CD14-positive monocyte (primary cell): ENCODE measurements at regions not wholly inside any gene's neighbourhood (a gene's known extent, or its start where the extent isn't known, plus 50 kb on each side); places are given as distances from the start of the nearest gene placed in this dataset.

Experiments used
- DNase-seq, 3 donors: peaks; one replicate each; pipeline ENCODE4 v3.0.0-alpha.2; 2011 to 2022
- H2AFZ ChIP-seq: 2 replicates; pipeline ENCODE4 v1.6.0; 2012; ENCODE audit warnings: mild to moderate bottlenecking, low read depth, low read length, inconsistent platforms; ENCODE audit not compliant: insufficient read depth, poor library complexity, severe bottlenecking
- H3K27ac ChIP-seq, 2 donors: 1 replicate in 1 of 2; 2 replicates in 1 of 2; pipeline ENCODE4 v1.5.1; 2012 to 2013; ENCODE audit warnings: low read length in 2 of 2, control low read depth in 1 of 2, inconsistent platforms in 1 of 2, low read depth in 1 of 2, mild to moderate bottlenecking in 1 of 2
- H3K27me3 ChIP-seq, 2 donors: one replicate each; pipeline versions ENCODE4 v1.6.0 to v1.6.1; 2011 to 2013; ENCODE audit warnings: low read length in 2 of 2; ENCODE audit not compliant: control insufficient read depth in 2 of 2, insufficient read depth in 2 of 2
- H3K36me3 ChIP-seq, 2 donors: replicated peaks in 1 of 2; 1 replicate in 1 of 2; 2 replicates in 1 of 2; pipeline versions ENCODE4 v1.5.1 to v1.6.1; 2012 to 2013; ENCODE audit warnings: low read length in 2 of 2, control low read depth in 1 of 2, inconsistent platforms in 1 of 2, mild to moderate bottlenecking in 1 of 2; ENCODE audit not compliant: insufficient read depth in 2 of 2, control insufficient read depth in 1 of 2
- H3K4me1 ChIP-seq, 2 donors: 1 replicate in 1 of 2; 2 replicates in 1 of 2; pipeline versions ENCODE4 v1.5.1 to v1.6.1; 2012 to 2013; ENCODE audit warnings: low read length in 2 of 2, control low read depth in 1 of 2, inconsistent platforms in 1 of 2, mild to moderate bottlenecking in 1 of 2, moderate library complexity in 1 of 2; ENCODE audit not compliant: insufficient read depth in 2 of 2, control insufficient read depth in 1 of 2
- H3K4me2 ChIP-seq: replicated peaks from 2 replicates; pipeline ENCODE3; 2012; ENCODE audit warnings: low read length, moderate library complexity, mild to moderate bottlenecking; ENCODE audit not compliant: poor library complexity, severe bottlenecking; ENCODE audit errors: extremely low read depth
- H3K4me3 ChIP-seq, 3 experiments: fragments of 200-600 bp in 1 of 3; sonication (generic) in 1 of 3; replicated peaks in 1 of 3; 1 replicate in 2 of 3; 2 replicates in 1 of 3; pipeline ENCODE4 v1.5.1; 2011 to 2013; ENCODE audit warnings: low read length in 3 of 3, mild to moderate bottlenecking in 3 of 3, control low read depth in 2 of 3, low read depth in 2 of 3, inconsistent platforms in 1 of 3, moderate library complexity in 1 of 3
- H3K79me2 ChIP-seq: 2 replicates; pipeline ENCODE4 v1.6.0; 2012; ENCODE audit warnings: mild to moderate bottlenecking, control low read depth, inconsistent platforms, low read length, moderate library complexity; ENCODE audit not compliant: insufficient read depth
- H3K9ac ChIP-seq: 2 replicates; pipeline ENCODE4 v1.6.0; 2017; ENCODE audit warnings: low read length, mild to moderate bottlenecking; ENCODE audit not compliant: insufficient read depth, poor library complexity, severe bottlenecking
- H3K9me3 ChIP-seq, 2 donors: replicated peaks in 1 of 2; 1 replicate in 1 of 2; 2 replicates in 1 of 2; pipeline versions ENCODE4 v1.5.1 to v1.6.1; 2012 to 2013; ENCODE audit warnings: low read length in 2 of 2, control low read depth in 1 of 2; ENCODE audit not compliant: control insufficient read depth in 1 of 2, insufficient read depth in 1 of 2
- H4K20me1 ChIP-seq: 2 replicates; pipeline ENCODE4 v1.6.0; 2012; ENCODE audit warnings: mild to moderate bottlenecking, low read length, control low read depth, moderate library complexity; ENCODE audit not compliant: insufficient read depth
- H3K27ac Mint-ChIP-seq, 7 donors: one replicate each; pipeline ENCODE4 v1.8.0; 2020; ENCODE audit warnings: mild to moderate bottlenecking in 7 of 7, mixed read lengths in 7 of 7, moderate library complexity in 6 of 7, inconsistent platforms in 2 of 7
- H3K27me3 Mint-ChIP-seq, 3 donors: one replicate each; pipeline ENCODE4 v1.8.0; 2021 to 2022; ENCODE audit warnings: low read depth in 3 of 3, mild to moderate bottlenecking in 3 of 3, mixed read lengths in 3 of 3, moderate library complexity in 3 of 3, inconsistent platforms in 1 of 3
- H3K36me3 Mint-ChIP-seq, 2 donors: one replicate each; pipeline ENCODE4 v1.8.0; 2020; ENCODE audit warnings: mixed read lengths in 2 of 2, inconsistent platforms in 1 of 2, mild to moderate bottlenecking in 1 of 2
- H3K4me1 Mint-ChIP-seq: one replicate; pipeline ENCODE4 v1.8.0; 2020; ENCODE audit warnings: mild to moderate bottlenecking, mixed read lengths
- H3K4me3 Mint-ChIP-seq, 2 donors: one replicate each; pipeline ENCODE4 v1.8.0; 2020; ENCODE audit warnings: mild to moderate bottlenecking in 2 of 2, mixed read lengths in 2 of 2, moderate library complexity in 1 of 2
- H3K9me3 Mint-ChIP-seq, 7 donors: one replicate each; pipeline ENCODE4 v1.8.0; 2020 to 2022; ENCODE audit warnings: mixed read lengths in 7 of 7, mild to moderate bottlenecking in 6 of 7, moderate library complexity in 6 of 7, inconsistent platforms in 2 of 7
- WGBS: methylation state at CpG from one replicate; pipeline ENCODE4 v1.1.5; 2013; ENCODE audit warnings: missing lambda C conversion rate; ENCODE audit not compliant: insufficient coverage; 5-methylcytosine and 5-hydroxymethylcytosine counted together
- intact Hi-C, 2 donors: fragments of 100-400 bp; cut with micrococcal nuclease; formaldehyde crosslinking; loops; one replicate each; pipeline versions ENCODE4 v1.15.0 to v1.15.1; 2023
- TF ChIP-seq, protein P1 (sequence below): fragments of 200-600 bp; IDR thresholded peaks from one replicate; pipeline ENCODE4 v1.8.0; 2022; ENCODE audit warnings: antibody characterized with exemption, mild to moderate bottlenecking

DNA sequence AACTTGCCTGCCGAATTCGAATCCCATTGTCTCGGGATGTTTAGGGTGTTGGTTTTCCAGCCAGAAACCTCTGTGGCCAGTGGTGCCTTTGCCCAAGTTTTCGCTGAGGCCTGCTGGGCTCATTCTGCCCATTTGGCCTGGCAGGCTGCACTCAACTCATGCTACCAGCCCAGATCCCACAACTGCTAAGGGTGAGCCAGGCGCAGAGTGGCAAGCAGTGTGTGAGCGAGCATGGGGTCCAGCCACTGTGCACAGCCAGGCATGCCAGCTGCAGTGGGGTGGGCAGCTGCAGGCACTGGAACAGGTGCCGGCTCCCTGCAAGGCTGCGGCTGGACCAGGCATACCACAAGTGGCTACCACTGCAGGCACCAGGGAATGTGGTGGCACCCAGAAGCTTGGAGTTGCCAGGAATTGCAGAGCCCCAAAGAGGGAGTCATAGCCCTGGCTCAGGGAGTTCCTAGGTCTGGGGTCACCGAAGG is 151.4 kb upstream of the P2RY1 start:
- H3K27me3 Mint-ChIP-seq, result peaks cover 0 to 2% (median 1%) of the 10 kb centered on the region in 3 donors
- no peaks in the 10 kb centered on the region for H3K27me3 ChIP-seq
- H3K36me3 Mint-ChIP-seq, result no peaks in the 10 kb centered on the region
- no peak overlapping the region for H3K27ac ChIP-seq
- H3K27ac Mint-ChIP-seq, result no peak overlapping the region
- peaks cover 6 to 17% (median 8%) of the 10 kb centered on the region in 7 donors for H3K9me3 Mint-ChIP-seq
- no peaks in the 10 kb centered on the region for H3K36me3 ChIP-seq
- peaks cover 0 to 19% of the 10 kb centered on the region in 2 donors for H3K9me3 ChIP-seq
- TF ChIP-seq, protein P1, sequence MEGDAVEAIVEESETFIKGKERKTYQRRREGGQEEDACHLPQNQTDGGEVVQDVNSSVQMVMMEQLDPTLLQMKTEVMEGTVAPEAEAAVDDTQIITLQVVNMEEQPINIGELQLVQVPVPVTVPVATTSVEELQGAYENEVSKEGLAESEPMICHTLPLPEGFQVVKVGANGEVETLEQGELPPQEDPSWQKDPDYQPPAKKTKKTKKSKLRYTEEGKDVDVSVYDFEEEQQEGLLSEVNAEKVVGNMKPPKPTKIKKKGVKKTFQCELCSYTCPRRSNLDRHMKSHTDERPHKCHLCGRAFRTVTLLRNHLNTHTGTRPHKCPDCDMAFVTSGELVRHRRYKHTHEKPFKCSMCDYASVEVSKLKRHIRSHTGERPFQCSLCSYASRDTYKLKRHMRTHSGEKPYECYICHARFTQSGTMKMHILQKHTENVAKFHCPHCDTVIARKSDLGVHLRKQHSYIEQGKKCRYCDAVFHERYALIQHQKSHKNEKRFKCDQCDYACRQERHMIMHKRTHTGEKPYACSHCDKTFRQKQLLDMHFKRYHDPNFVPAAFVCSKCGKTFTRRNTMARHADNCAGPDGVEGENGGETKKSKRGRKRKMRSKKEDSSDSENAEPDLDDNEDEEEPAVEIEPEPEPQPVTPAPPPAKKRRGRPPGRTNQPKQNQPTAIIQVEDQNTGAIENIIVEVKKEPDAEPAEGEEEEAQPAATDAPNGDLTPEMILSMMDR, result no peak
- no peaks in the 10 kb centered on the region for H3K4me1 Mint-ChIP-seq
- H3K79me2 ChIP-seq, result no peaks in the 10 kb centered on the region
- WGBS, result 97% methylated on average over 7 of the region's 9 CpGs
- no peak overlapping the region for H3K4me2 ChIP-seq
- no peak overlapping the region for H3K4me3 ChIP-seq
- no peaks in the 10 kb centered on the region for H4K20me1 ChIP-seq
- H3K4me1 ChIP-seq, result no peaks in the 10 kb centered on the region
- intact Hi-C loops, result no loop called here
- no peak for DNase-seq
- H3K9ac ChIP-seq, result no peak overlapping the region
- H3K4me3 Mint-ChIP-seq, result no peak overlapping the region
- H2AFZ ChIP-seq, result no peak overlapping the region

DNA sequence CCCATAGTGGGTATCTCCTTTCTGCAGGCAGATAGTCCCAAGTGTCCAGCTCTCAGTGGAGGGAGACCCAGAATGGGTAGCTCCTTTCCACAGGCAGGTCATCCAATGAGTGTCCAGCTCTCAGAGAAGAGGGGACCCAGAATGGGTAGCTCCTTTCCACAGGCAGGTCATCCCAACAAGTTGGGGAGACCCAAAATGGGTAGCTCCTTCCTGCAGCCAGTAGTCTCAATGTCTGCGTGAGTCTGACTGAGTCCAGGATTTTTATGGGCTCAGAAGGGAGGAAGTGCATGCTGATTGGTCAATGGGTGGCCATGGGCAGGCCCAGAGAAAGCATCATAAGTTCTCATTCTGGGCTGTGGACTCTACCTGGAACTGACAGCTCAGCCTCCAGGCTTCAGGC is 150.7 kb upstream of the P2RY1 start:
- H3K9ac ChIP-seq, result no peak overlapping the region
- no peak overlapping the region for H3K27ac ChIP-seq
- Mint-ChIP-seq H3K27ac (no peak overlapping the region), H3K36me3 (no peaks in the 10 kb centered on the region), H3K4me3 (no peak overlapping the region), H3K4me1 (no peaks in the 10 kb centered on the region), H3K9me3 (peaks cover 6 to 23% (median 12%) of the 10 kb centered on the region in 7 donors), H3K27me3 (peaks cover 0 to 3% (median 1%) of the 10 kb centered on the region in 3 donors)
- WGBS, result 100% methylated on average over 1 of the region's 1 CpG
- H3K4me1 ChIP-seq, result no peaks in the 10 kb centered on the region
- intact Hi-C loops, result no loop called here
- H2AFZ ChIP-seq, result no peak overlapping the region
- TF ChIP-seq, protein P1, result no peak
- no peaks in the 10 kb centered on the region for H3K27me3 ChIP-seq
- H3K4me2 ChIP-seq, result no peak overlapping the region
- no peaks in the 10 kb centered on the region for H3K79me2 ChIP-seq
- H4K20me1 ChIP-seq, result no peaks in the 10 kb centered on the region
- H3K36me3 ChIP-seq, result no peaks in the 10 kb centered on the region
- DNase-seq, result no peak
- H3K9me3 ChIP-seq, result peaks cover 0 to 22% of the 10 kb centered on the region in 2 donors
- no peak overlapping the region for H3K4me3 ChIP-seq
